ENCODE measurements at regions not wholly inside any gene's neighbourhood (a gene's known extent, or its start where the extent isn't known, plus 50 kb on each side); places are given as distances from the start of the nearest gene placed in this dataset.

DNA sequence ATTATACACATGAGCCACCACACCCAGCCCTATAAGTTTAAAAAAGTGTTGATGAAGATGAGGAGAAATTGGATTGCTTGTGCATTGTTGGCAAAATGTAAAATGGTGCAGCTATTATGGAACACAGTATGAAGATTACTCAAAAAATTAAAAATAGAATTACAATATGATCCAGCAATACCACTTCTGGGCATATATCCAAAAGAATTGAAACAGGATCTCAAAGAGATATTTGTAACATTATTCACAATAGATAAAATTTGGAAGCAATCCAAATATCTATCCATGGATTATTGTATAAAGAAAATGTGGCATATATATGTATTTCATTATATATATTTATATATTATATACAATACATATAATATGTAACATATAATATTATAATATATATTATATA lies 515.6 kb upstream of the GNPDA2 start:
- no peak for TF ChIP-seq TAF1 (IDR thresholded peaks at IDR 0.05; ENCODE audit: low read depth)
- TF ChIP-seq MXI1 (conservative IDR thresholded peaks at IDR 0.05; ENCODE audit: poor library complexity, severe bottlenecking): no peak
- TF ChIP-seq EP300 (conservative IDR thresholded peaks at IDR 0.05; ENCODE audit: poor library complexity, severe bottlenecking): no peak
- TF ChIP-seq RAD21 (conservative IDR thresholded peaks at IDR 0.05): no peak
- no peak for TF ChIP-seq POLR2AphosphoS5 (IDR thresholded peaks at IDR 0.05)
- no peak for TF ChIP-seq REST (IDR thresholded peaks at IDR 0.05; ENCODE audit: borderline replicate concordance)
- no peak for TF ChIP-seq SMC3 (conservative IDR thresholded peaks at IDR 0.05; ENCODE audit: poor library complexity)
- no peak for TF ChIP-seq EZH2 (IDR thresholded peaks at IDR 0.05; ENCODE audit: borderline replicate concordance, insufficient read depth, low read length, poor library complexity, severe bottlenecking)
- TF ChIP-seq, protein P1, sequence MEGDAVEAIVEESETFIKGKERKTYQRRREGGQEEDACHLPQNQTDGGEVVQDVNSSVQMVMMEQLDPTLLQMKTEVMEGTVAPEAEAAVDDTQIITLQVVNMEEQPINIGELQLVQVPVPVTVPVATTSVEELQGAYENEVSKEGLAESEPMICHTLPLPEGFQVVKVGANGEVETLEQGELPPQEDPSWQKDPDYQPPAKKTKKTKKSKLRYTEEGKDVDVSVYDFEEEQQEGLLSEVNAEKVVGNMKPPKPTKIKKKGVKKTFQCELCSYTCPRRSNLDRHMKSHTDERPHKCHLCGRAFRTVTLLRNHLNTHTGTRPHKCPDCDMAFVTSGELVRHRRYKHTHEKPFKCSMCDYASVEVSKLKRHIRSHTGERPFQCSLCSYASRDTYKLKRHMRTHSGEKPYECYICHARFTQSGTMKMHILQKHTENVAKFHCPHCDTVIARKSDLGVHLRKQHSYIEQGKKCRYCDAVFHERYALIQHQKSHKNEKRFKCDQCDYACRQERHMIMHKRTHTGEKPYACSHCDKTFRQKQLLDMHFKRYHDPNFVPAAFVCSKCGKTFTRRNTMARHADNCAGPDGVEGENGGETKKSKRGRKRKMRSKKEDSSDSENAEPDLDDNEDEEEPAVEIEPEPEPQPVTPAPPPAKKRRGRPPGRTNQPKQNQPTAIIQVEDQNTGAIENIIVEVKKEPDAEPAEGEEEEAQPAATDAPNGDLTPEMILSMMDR (IDR thresholded peaks at IDR 0.05; ENCODE audit: poor library complexity, severe bottlenecking): no peak
- no peak overlapping the region for H3K4me2 ChIP-seq (ENCODE audit: low read length)
- H3K9me2 ChIP-seq (ENCODE audit: insufficient read depth, low read length): no peaks in the 10 kb centered on the region
- no peaks in the 10 kb centered on the region for H4K20me1 ChIP-seq (ENCODE audit: insufficient read depth)
- H3K9ac ChIP-seq (ENCODE audit: low read length): no peak overlapping the region
- no peak overlapping the region for H3K27ac ChIP-seq (ENCODE audit: low read length)
- H3K27me3 ChIP-seq (ENCODE audit: insufficient read depth, low read depth, low read length): no peaks in the 10 kb centered on the region
- no peaks in the 10 kb centered on the region for H3K36me3 ChIP-seq (ENCODE audit: insufficient read depth, low read length)
- H3F3A ChIP-seq (ENCODE audit: insufficient read depth, low read length, poor library complexity, severe bottlenecking): no peaks in the 10 kb centered on the region
- no peak overlapping the region for H2AFZ ChIP-seq (ENCODE audit: low read depth, low read length)
- no peaks in the 10 kb centered on the region for H3K79me2 ChIP-seq (replicated peaks; ENCODE audit: insufficient read depth, low read length)
- no peaks in the 10 kb centered on the region for H3K9me3 ChIP-seq (ENCODE audit: low read length)
- no peak overlapping the region for H3K4me3 ChIP-seq (ENCODE audit: low read length)

DNA sequence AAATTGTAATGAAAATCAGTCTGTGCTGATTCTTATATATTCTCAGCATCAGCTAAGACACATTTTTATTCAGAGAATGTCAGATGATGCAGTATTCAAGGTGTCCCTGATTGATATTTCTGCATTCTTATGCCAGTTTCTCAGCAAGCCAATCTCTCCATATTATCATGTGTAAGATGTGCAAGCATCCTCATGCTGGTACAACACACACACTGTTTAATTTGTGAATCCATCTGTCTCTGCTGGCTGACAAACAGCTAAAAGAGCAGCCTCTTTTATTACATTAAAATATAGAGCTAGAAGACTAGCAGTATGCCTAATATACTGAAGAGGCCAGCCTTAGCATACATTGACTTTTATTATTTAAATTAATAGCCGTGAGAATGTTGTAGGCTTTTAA lies 502.9 kb upstream of the GNPDA2 start:
- H3K4me2 ChIP-seq (ENCODE audit: low read length): peak overlapping the region; percentile 16

More for the DNA sequence above, 502.9 kb upstream of the GNPDA2 start:
- H3K9me2 ChIP-seq (ENCODE audit: insufficient read depth, low read length): no peaks in the 10 kb centered on the region
- no peaks in the 10 kb centered on the region for H3F3A ChIP-seq (ENCODE audit: insufficient read depth, low read length, poor library complexity, severe bottlenecking)
- no peaks in the 10 kb centered on the region for H4K20me1 ChIP-seq (ENCODE audit: insufficient read depth)
- H3K4me3 ChIP-seq (ENCODE audit: low read length): no peak overlapping the region
- H3K27ac ChIP-seq (ENCODE audit: low read length): peak overlapping the region; percentile 27
- H3K79me2 ChIP-seq (replicated peaks; ENCODE audit: insufficient read depth, low read length): no peaks in the 10 kb centered on the region
- H3K9me3 ChIP-seq (ENCODE audit: low read length): no peaks in the 10 kb centered on the region
- no peaks in the 10 kb centered on the region for H3K27me3 ChIP-seq (ENCODE audit: insufficient read depth, low read depth, low read length)
- H3K9ac ChIP-seq (ENCODE audit: low read length): no peak overlapping the region
- H2AFZ ChIP-seq (ENCODE audit: low read depth, low read length): no peak overlapping the region
- TF ChIP-seq REST (IDR thresholded peaks at IDR 0.05; ENCODE audit: borderline replicate concordance): no peak
- TF ChIP-seq EP300 (conservative IDR thresholded peaks at IDR 0.05; ENCODE audit: poor library complexity, severe bottlenecking): peak; percentile 29
- TF ChIP-seq SMC3 (conservative IDR thresholded peaks at IDR 0.05; ENCODE audit: poor library complexity): no peak
- TF ChIP-seq RAD21 (conservative IDR thresholded peaks at IDR 0.05): peak; percentile 19
- no peak for TF ChIP-seq MXI1 (conservative IDR thresholded peaks at IDR 0.05; ENCODE audit: poor library complexity, severe bottlenecking)
- no peak for TF ChIP-seq TAF1 (IDR thresholded peaks at IDR 0.05; ENCODE audit: low read depth)
- no peaks in the 10 kb centered on the region for H3K36me3 ChIP-seq (ENCODE audit: insufficient read depth, low read length)
